Fibroblast of lung (primary cell): ENCODE measurements at regions not wholly inside any gene's neighbourhood (a gene's known extent, or its start where the extent isn't known, plus 50 kb on each side); places are given as distances from the start of the nearest gene placed in this dataset.

ENCODE experiments used
- DNase-seq, 2 donors: peaks; one replicate each; pipeline versions ENCODE4 v3.0.0 to v3.0.0-alpha.2; 2010; ENCODE audit warnings: low read depth in 2 of 2
- H2AFZ ChIP-seq: 2 replicates; pipeline ENCODE4 v1.5.1; 2012; ENCODE audit warnings: low read length, control low read depth, inconsistent platforms
- H3K27ac ChIP-seq: 2 replicates; pipeline ENCODE4 v1.5.1; 2011; ENCODE audit warnings: low read length, control low read depth; ENCODE audit not compliant: insufficient read depth
- H3K27me3 ChIP-seq: 2 replicates; pipeline ENCODE4 v1.5.1; 2011; ENCODE audit warnings: mild to moderate bottlenecking, low read length; ENCODE audit not compliant: control insufficient read depth, insufficient read depth
- H3K36me3 ChIP-seq: 2 replicates; pipeline ENCODE4 v1.5.1; 2011; ENCODE audit warnings: low read length; ENCODE audit not compliant: control insufficient read depth, insufficient read depth
- H3K4me1 ChIP-seq: 2 replicates; pipeline ENCODE4 v1.5.1; 2011; ENCODE audit warnings: low read length; ENCODE audit not compliant: control insufficient read depth, insufficient read depth; ENCODE audit errors: extremely low read depth
- H3K4me2 ChIP-seq: 2 replicates; pipeline ENCODE4 v1.5.1; 2011; ENCODE audit warnings: low read length, control low read depth; ENCODE audit not compliant: insufficient read depth; ENCODE audit errors: extremely low read depth
- H3K4me3 ChIP-seq, 4 experiments: fragments of 200-600 bp in 1 of 4; sonication (generic) in 1 of 4; replicated peaks in 1 of 4; 2 replicates each; pipeline ENCODE4 v1.5.1; 2011 to 2016; ENCODE audit warnings: low read length in 4 of 4, low read depth in 3 of 4, mild to moderate bottlenecking in 3 of 4, control low read depth in 2 of 4, inconsistent platforms in 1 of 4, mixed read lengths in 1 of 4; ENCODE audit not compliant: insufficient read depth in 1 of 4; ENCODE audit errors: control extremely low read depth in 1 of 4
- H3K79me2 ChIP-seq: 2 replicates; pipeline ENCODE4 v1.5.1; 2012; ENCODE audit warnings: mild to moderate bottlenecking, low read length, inconsistent platforms; ENCODE audit not compliant: control insufficient read depth, insufficient read depth
- H3K9ac ChIP-seq: 2 replicates; pipeline ENCODE4 v1.5.1; 2011; ENCODE audit warnings: mild to moderate bottlenecking, low read length, control low read depth; ENCODE audit not compliant: insufficient read depth
- H3K9me3 ChIP-seq: 2 replicates; pipeline ENCODE4 v1.5.1; 2012; ENCODE audit warnings: low read depth, low read length; ENCODE audit not compliant: control insufficient read depth, insufficient read depth
- H4K20me1 ChIP-seq: 2 replicates; pipeline ENCODE4 v1.5.1; 2011; ENCODE audit warnings: low read length; ENCODE audit not compliant: control insufficient read depth, insufficient read depth; ENCODE audit errors: extremely low read depth
- EZH2 ChIP-seq: IDR thresholded peaks from 2 replicates; pipeline ENCODE4 v1.5.1; 2012; ENCODE audit warnings: low read length, control low read depth, mild to moderate bottlenecking; ENCODE audit errors: missing control alignments
- TF ChIP-seq, protein P1 (sequence below), 2 donors: IDR thresholded peaks in 1 of 2; conservative IDR thresholded peaks in 1 of 2; 1 replicate in 1 of 2; 2 replicates in 1 of 2; pipeline ENCODE4 v1.5.1; 2011 to 2012; ENCODE audit warnings: low read length in 2 of 2, control low read depth in 1 of 2, inconsistent platforms in 1 of 2, low read depth in 1 of 2, mild to moderate bottlenecking in 1 of 2

DNA sequence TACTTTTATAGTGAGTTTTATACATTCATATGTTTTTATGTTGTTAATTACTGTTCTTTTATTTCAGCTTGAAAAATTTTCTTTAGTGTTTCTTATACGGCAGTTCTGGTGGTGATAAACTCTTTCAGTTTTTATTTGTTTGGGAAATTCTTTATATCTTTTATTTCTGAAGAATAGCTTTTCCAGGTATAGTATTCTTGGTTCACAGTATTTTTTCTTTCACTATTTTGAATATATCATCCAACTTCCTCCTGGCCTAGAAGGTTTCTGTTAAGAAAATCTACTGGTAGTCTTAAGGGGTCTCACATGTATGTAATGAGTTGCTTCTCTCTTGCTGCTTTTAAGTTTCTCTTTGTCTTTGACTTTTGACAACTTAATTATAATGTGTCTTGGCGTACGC is 79.4 kb downstream of the NXNL2 start:
- Histone ChIP-seq H3K4me3 (no peak overlapping the region), H3K27ac (no peak overlapping the region), H4K20me1 (no peaks in the 10 kb centered on the region), H3K27me3 (no peaks in the 10 kb centered on the region), H2AFZ (no peak overlapping the region), H3K9me3 (no peaks in the 10 kb centered on the region), H3K4me2 (no peak overlapping the region), H3K36me3 (no peaks in the 10 kb centered on the region), H3K9ac (no peak overlapping the region), H3K79me2 (no peaks in the 10 kb centered on the region), H3K4me1 (no peaks in the 10 kb centered on the region)
- TF ChIP-seq EZH2 = no peak
- TF ChIP-seq, protein P1, sequence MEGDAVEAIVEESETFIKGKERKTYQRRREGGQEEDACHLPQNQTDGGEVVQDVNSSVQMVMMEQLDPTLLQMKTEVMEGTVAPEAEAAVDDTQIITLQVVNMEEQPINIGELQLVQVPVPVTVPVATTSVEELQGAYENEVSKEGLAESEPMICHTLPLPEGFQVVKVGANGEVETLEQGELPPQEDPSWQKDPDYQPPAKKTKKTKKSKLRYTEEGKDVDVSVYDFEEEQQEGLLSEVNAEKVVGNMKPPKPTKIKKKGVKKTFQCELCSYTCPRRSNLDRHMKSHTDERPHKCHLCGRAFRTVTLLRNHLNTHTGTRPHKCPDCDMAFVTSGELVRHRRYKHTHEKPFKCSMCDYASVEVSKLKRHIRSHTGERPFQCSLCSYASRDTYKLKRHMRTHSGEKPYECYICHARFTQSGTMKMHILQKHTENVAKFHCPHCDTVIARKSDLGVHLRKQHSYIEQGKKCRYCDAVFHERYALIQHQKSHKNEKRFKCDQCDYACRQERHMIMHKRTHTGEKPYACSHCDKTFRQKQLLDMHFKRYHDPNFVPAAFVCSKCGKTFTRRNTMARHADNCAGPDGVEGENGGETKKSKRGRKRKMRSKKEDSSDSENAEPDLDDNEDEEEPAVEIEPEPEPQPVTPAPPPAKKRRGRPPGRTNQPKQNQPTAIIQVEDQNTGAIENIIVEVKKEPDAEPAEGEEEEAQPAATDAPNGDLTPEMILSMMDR (conservative IDR thresholded peaks at IDR 0.05 in 1 of 2, IDR thresholded peaks at IDR 0.05 in 1 of 2; ENCODE audit: low read depth in 1 of 2, low read length in 2 of 2) = no peak
- no peak for DNase-seq

DNA sequence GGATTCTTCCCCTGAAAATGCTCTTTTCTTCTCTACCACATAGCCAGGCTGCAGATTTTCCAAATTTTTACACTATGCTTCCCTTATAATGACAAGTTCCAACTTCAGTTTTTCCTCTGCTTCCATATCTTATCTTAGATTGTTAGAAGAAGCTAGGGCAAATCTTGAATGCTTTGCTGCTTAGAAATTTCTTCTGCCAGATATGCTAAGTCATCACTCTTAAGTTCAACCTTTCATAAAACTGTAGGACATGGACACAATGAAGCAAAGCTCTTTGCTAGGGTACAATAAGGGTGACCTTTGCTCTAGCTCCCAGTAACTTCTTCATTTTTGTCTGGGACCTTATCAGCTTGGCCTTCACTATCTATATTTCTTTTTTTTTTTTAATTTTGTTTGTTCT is 88.7 kb downstream of the NXNL2 start:
- DNase-seq = no peak
- no peaks in the 10 kb centered on the region for H3K27me3 ChIP-seq
- H3K9me3 ChIP-seq = no peaks in the 10 kb centered on the region
- H3K36me3 ChIP-seq = no peaks in the 10 kb centered on the region
- TF ChIP-seq, protein P1 (conservative IDR thresholded peaks at IDR 0.05 in 1 of 2, IDR thresholded peaks at IDR 0.05 in 1 of 2; ENCODE audit: low read depth in 1 of 2, low read length in 2 of 2) = no peak
- no peak for TF ChIP-seq EZH2
- H2AFZ ChIP-seq = no peak overlapping the region
- no peaks in the 10 kb centered on the region for H3K79me2 ChIP-seq
- H4K20me1 ChIP-seq = no peaks in the 10 kb centered on the region
- H3K4me3 ChIP-seq = no peak overlapping the region
- H3K4me2 ChIP-seq = no peak overlapping the region
- no peak overlapping the region for H3K27ac ChIP-seq
- H3K9ac ChIP-seq = no peak overlapping the region
- H3K4me1 ChIP-seq = no peaks in the 10 kb centered on the region

DNA sequence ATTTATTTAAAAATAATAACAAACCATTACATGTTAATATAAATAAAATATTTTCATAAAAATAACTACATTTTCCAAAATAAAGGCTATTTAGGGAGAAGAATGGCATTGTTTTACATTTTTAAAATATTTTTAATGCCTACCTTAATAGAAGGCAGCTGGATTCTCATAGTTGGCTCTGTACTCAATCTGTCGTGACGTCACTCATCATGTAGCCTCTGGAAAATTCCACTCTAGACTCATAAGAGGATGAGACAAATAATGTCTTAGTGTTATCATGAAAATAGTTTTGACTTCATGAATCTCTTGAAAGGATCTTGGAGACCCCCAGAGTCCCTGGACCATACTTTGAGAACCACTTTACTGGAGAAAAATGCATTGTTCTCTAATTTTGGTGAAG is 93.1 kb downstream of the NXNL2 start:
- TF ChIP-seq, protein P1 (conservative IDR thresholded peaks at IDR 0.05 in 1 of 2, IDR thresholded peaks at IDR 0.05 in 1 of 2; ENCODE audit: low read depth in 1 of 2, low read length in 2 of 2) = no peak
- no peak for TF ChIP-seq EZH2
- Histone ChIP-seq H3K9me3 (no peaks in the 10 kb centered on the region), H3K27me3 (no peaks in the 10 kb centered on the region), H4K20me1 (no peaks in the 10 kb centered on the region), H3K36me3 (no peaks in the 10 kb centered on the region), H3K9ac (no peak overlapping the region), H2AFZ (no peak overlapping the region), H3K4me2 (no peak overlapping the region), H3K4me3 (no peak overlapping the region), H3K4me1 (no peaks in the 10 kb centered on the region), H3K79me2 (no peaks in the 10 kb centered on the region), H3K27ac (no peak overlapping the region)
- DNase-seq = no peak
